DMS79 treated with DMSO at 0.1 percent for 48 hours (cell line): ENCODE measurements at regions not wholly inside any gene's neighbourhood (a gene's known extent, or its start where the extent isn't known, plus 50 kb on each side); places are given as distances from the start of the nearest gene placed in this dataset.
A peak's percentile ranks its signal among the peaks of the same experiment; 100 is the strongest.

Experiments used
- DNase-seq: peaks from one replicate; lab custom pipeline; 2025; lab: John Stamatoyannopoulos, UW

- no peak for DNase-seq
Observed at GRCh38 chr5:117504305-117504704, 929.7 kb upstream of the SEMA6A start.

GRCh38 chr5:117497601-117498000 is 923.0 kb upstream of the SEMA6A start:
- DNase-seq = no peak

GRCh38 chr5:117496801-117497200 is 922.2 kb upstream of the SEMA6A start:
- no peak for DNase-seq

- DNase-seq = no peak
Observed at GRCh38 chr5:117494188-117494587, 919.6 kb upstream of the SEMA6A start.

- DNase-seq = peak; percentile 70
Observed at GRCh38 chr5:117488976-117489500, 914.4 kb upstream of the SEMA6A start.

GRCh38 chr5:117487556-117487955 is 912.9 kb upstream of the SEMA6A start:
- no peak for DNase-seq

- DNase-seq = peak; percentile 16
Observed at GRCh38 chr5:117486879-117487391, 912.3 kb upstream of the SEMA6A start.

- no peak for DNase-seq
Observed at GRCh38 chr5:117486261-117486660, 911.6 kb upstream of the SEMA6A start.

GRCh38 chr5:117475919-117476318 is 901.3 kb upstream of the SEMA6A start:
- DNase-seq = no peak

GRCh38 chr5:117473165-117473564 is 898.5 kb upstream of the SEMA6A start:
- peak; percentile 8 for DNase-seq

- no peak for DNase-seq
Observed at GRCh38 chr5:117463881-117464570, 889.4 kb upstream of the SEMA6A start.

GRCh38 chr5:117461966-117462365 is 887.3 kb upstream of the SEMA6A start:
- DNase-seq = no peak

GRCh38 chr5:117461403-117461802 is 886.8 kb upstream of the SEMA6A start:
- no peak for DNase-seq

GRCh38 chr5:117457656-117458055 is 883.0 kb upstream of the SEMA6A start:
- DNase-seq = no peak

GRCh38 chr5:117456866-117457470 is 882.3 kb upstream of the SEMA6A start:
- no peak for DNase-seq

GRCh38 chr5:117455236-117456233 is 880.9 kb upstream of the SEMA6A start:
- no peak for DNase-seq

- no peak for DNase-seq
Observed at GRCh38 chr5:117454716-117455212, 880.1 kb upstream of the SEMA6A start.

- no peak for DNase-seq
Observed at GRCh38 chr5:117436846-117437245, 862.2 kb upstream of the SEMA6A start.

GRCh38 chr5:117435203-117435602 is 860.6 kb upstream of the SEMA6A start:
- DNase-seq = no peak

GRCh38 chr5:117434254-117434653 is 859.6 kb upstream of the SEMA6A start:
- DNase-seq = no peak

GRCh38 chr5:117433818-117434217 is 859.2 kb upstream of the SEMA6A start:
- no peak for DNase-seq

GRCh38 chr5:117431091-117431490 is 856.5 kb upstream of the SEMA6A start:
- no peak for DNase-seq
